ENCODE measurements at regions not wholly inside any gene's neighbourhood (a gene's known extent, or its start where the extent isn't known, plus 50 kb on each side); places are given as distances from the start of the nearest gene placed in this dataset.

GRCh38 chr1:29708796-29709703 is 472.7 kb downstream of the PTPRU start:
- peak overlapping the region; percentile 71 to 95 for H3K27ac ChIP-seq (ENCODE audit: low read depth in 1 of 2, low read length in 2 of 2)

DNA sequence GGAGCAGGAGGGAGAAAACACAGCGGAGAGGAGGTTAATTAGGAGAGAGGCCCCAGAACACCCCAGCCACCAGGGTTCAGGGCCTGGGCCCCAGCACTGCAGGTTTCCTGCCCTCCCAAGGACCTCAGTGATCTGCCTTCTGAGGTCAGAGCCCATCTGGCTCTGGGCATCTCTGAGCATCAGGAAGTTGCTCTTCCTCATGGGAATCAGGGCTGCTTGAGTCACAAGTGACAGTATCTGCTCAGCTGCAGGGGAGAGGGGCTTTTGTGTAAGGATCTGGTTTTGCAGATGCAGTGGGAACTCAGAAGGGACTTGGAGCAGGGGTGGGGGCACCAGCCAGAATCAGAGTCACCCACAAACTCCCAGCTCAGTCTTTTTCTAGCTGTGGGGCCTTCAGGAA is 472.1 kb downstream of the PTPRU start:
- Histone ChIP-seq H3K36me3 (ENCODE audit: control insufficient read depth in 1 of 2, insufficient read depth in 2 of 2, low read length in 1 of 2) (no peaks in the 10 kb centered on the region), H3K9me3 (ENCODE audit: control insufficient read depth, low read length) (no peaks in the 10 kb centered on the region), H3K4me3 (ENCODE audit: low read length in 2 of 2) (no peak overlapping the region), H3K27me3 (ENCODE audit: control insufficient read depth in 1 of 2, insufficient read depth in 2 of 2, low read length in 1 of 2) (no peaks in the 10 kb centered on the region), H3K27ac (ENCODE audit: low read depth in 1 of 2, low read length in 2 of 2) (peak overlapping the region; percentile 32 to 71), H3K4me1 (ENCODE audit: control insufficient read depth in 1 of 2, insufficient read depth in 2 of 2, low read length in 2 of 2) (no peaks in the 10 kb centered on the region)
- no peak for DNase-seq
- 98 to 100% methylated on average over 1 of the region's 1 CpG for WGBS, 2 donors
- no peak for ATAC-seq (ENCODE audit: low FRiP score)
- intact Hi-C loops (cut with DNase I), result loop anchor here (1.0 to 10.0 kb wide), 7 partner anchors 84 to 996 kb away; partner anchors contain the start of genes PTPRU (in 2 of the 2) and MECR (in 1 of the 2)

More at GRCh38 chr1:29708796-29709703, 472.7 kb downstream of the PTPRU start:
- Histone ChIP-seq H3K27me3 (ENCODE audit: control insufficient read depth in 1 of 2, insufficient read depth in 2 of 2, low read length in 1 of 2) (no peaks in the 10 kb centered on the region), H3K4me1 (ENCODE audit: control insufficient read depth in 1 of 2, insufficient read depth in 2 of 2, low read length in 2 of 2) (no peaks in the 10 kb centered on the region), H3K9me3 (ENCODE audit: control insufficient read depth, low read length) (no peaks in the 10 kb centered on the region), H3K36me3 (ENCODE audit: control insufficient read depth in 1 of 2, insufficient read depth in 2 of 2, low read length in 1 of 2) (no peaks in the 10 kb centered on the region), H3K4me3 (ENCODE audit: low read length in 2 of 2) (no peak overlapping the region)
- DNase-seq, result no peak
- ATAC-seq (ENCODE audit: low FRiP score), result peak; percentile 37
- 18 to 22% methylated on average over 13 of the region's 13 CpGs for WGBS, 2 donors
- intact Hi-C loops (cut with DNase I), result loop anchor here (1.0 to 10.0 kb wide), 7 partner anchors 83 to 996 kb away; partner anchors contain the start of genes PTPRU (in 2 of the 2) and MECR (in 1 of the 2)

DNA sequence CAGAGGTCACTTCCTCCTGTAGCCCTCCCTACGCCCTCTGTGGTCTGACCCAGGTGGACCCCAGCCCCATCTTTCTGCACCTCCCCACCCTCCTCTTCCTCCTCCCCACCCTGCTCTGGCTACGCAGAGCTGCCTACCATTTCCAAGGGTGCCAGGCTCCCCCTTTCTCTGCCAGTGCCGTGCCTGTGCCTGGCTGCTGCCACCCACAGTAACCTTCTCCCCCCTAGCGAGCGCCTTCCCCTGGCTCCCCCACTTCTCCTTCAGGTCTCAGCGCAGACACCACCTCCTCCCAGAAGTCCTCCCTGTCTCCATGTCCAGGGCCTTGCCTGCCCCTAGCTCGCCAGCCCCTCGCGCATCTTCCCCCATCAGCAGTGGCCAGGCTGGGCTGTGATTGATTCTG is 471.5 kb downstream of the PTPRU start:
- 92 to 93% methylated on average over 9 of the region's 9 CpGs for WGBS, 2 donors
- no peaks in the 10 kb centered on the region for H3K4me1 ChIP-seq (ENCODE audit: control insufficient read depth in 1 of 2, insufficient read depth in 2 of 2, low read length in 2 of 2)
- no peaks in the 10 kb centered on the region for H3K36me3 ChIP-seq (ENCODE audit: control insufficient read depth in 1 of 2, insufficient read depth in 2 of 2, low read length in 1 of 2)
- DNase-seq (no peak), ATAC-seq (ENCODE audit: low FRiP score) (no peak)
- no peak overlapping the region for H3K4me3 ChIP-seq (ENCODE audit: low read length in 2 of 2)
- H3K27me3 ChIP-seq (ENCODE audit: control insufficient read depth in 1 of 2, insufficient read depth in 2 of 2, low read length in 1 of 2), result no peaks in the 10 kb centered on the region
- H3K9me3 ChIP-seq (ENCODE audit: control insufficient read depth, low read length), result no peaks in the 10 kb centered on the region
- peak overlapping the region in 1 of 2 donors; percentile 32 for H3K27ac ChIP-seq (ENCODE audit: low read depth in 1 of 2, low read length in 2 of 2)
- intact Hi-C loops (cut with DNase I), result loop anchor here (1.0 to 10.0 kb wide), 7 partner anchors 85 to 997 kb away; partner anchors contain the start of genes PTPRU (in 2 of the 2) and MECR (in 1 of the 2)

DNA sequence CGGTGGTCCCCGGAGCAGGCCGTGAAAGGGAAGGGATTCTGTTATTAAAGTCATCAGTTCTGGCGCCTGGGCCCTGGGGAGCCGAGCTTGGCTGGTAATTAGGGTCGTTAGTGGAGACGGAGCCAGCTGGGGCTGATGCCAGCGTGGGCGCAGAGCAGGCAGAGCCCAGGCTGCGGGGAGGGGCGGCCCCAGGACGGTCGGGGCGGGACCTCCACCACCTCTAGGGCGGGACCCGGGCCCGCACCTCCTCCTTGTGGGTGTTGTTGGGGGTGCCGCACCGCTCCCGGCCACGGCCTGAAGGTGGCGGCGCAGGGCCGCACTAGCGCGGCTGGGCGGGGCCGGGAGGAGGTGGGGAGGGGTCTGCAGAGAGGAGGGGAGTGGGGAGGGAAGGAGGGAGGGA is 470.6 kb downstream of the PTPRU start:
- peak; percentile 47 for ATAC-seq (ENCODE audit: low FRiP score)
- DNase-seq, result peak; percentile 74 to 85
- Histone ChIP-seq H3K27ac (ENCODE audit: low read depth in 1 of 2, low read length in 2 of 2) (no peak overlapping the region), H3K4me1 (ENCODE audit: control insufficient read depth in 1 of 2, insufficient read depth in 2 of 2, low read length in 2 of 2) (no peaks in the 10 kb centered on the region), H3K4me3 (ENCODE audit: low read length in 2 of 2) (no peak overlapping the region), H3K27me3 (ENCODE audit: control insufficient read depth in 1 of 2, insufficient read depth in 2 of 2, low read length in 1 of 2) (no peaks in the 10 kb centered on the region), H3K36me3 (ENCODE audit: control insufficient read depth in 1 of 2, insufficient read depth in 2 of 2, low read length in 1 of 2) (no peaks in the 10 kb centered on the region), H3K9me3 (ENCODE audit: control insufficient read depth, low read length) (no peaks in the 10 kb centered on the region)
- intact Hi-C loops (cut with DNase I), result loop anchor here (5.0 to 10.0 kb wide), 4 partner anchors 85 to 998 kb away; partner anchors contain the start of genes MECR (in 1 of the 2) and PTPRU (in 1 of the 2)
- 0 to 2% methylated on average over 28 of the region's 28 CpGs for WGBS, 2 donors

GRCh38 chr1:29704430-29704829 is 468.1 kb downstream of the PTPRU start:
- WGBS, 2 donors, result 55 to 61% methylated on average over 2 of the region's 2 CpGs
- Histone ChIP-seq H3K9me3 (ENCODE audit: control insufficient read depth, low read length) (no peaks in the 10 kb centered on the region), H3K4me3 (ENCODE audit: low read length in 2 of 2) (no peak overlapping the region), H3K27me3 (ENCODE audit: control insufficient read depth in 1 of 2, insufficient read depth in 2 of 2, low read length in 1 of 2) (no peaks in the 10 kb centered on the region), H3K4me1 (ENCODE audit: control insufficient read depth in 1 of 2, insufficient read depth in 2 of 2, low read length in 2 of 2) (no peaks in the 10 kb centered on the region), H3K27ac (ENCODE audit: low read depth in 1 of 2, low read length in 2 of 2) (no peak overlapping the region), H3K36me3 (ENCODE audit: control insufficient read depth in 1 of 2, insufficient read depth in 2 of 2, low read length in 1 of 2) (no peaks in the 10 kb centered on the region)
- DNase-seq (no peak), ATAC-seq (ENCODE audit: low FRiP score) (no peak)
- intact Hi-C loops (cut with DNase I), result loop anchor here (10.0 kb wide), 2 partner anchors 470 to 1000 kb away; partner anchors contain the start of genes MECR (in 1 of the 2) and PTPRU (in 1 of the 2)

DNA sequence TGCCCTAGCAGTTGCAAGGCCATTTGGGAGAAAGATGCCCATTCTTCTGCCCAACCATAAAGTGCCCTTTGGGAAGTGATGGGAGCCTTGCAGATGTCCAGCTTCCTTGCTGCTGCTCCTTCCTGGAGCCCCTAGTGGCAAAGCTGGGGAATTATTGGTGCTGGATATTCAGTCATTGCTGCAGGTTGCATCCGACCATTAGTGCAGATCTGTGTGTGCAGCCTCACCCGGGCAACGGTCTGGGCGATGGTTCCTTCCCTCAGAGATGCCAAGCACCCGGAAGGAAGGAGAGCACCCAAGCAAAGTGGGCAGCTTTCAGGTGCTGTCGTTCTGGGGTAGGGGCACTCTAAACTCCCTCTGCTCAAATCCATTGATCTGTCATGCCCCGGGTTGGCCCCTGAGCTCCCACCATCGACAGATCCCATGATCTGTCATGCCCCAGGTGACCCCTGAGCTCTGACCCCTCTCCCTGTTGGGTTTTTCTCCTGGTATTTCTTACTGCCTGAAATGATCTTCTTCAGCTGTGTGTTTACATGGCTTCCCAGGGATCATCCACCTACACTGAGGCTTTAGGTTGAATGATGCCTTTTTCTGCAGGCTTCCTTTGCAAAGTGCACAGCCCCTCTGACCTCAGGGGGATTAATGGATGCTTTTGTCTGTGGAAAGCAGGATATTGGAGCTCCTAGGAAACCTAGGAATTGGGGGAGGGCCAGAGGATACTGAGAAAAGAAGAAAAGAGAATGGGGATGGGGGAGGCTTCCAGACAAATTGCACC is 467.5 kb downstream of the PTPRU start:
- Histone ChIP-seq H3K9me3 (ENCODE audit: control insufficient read depth, low read length) (no peaks in the 10 kb centered on the region), H3K4me3 (ENCODE audit: low read length in 2 of 2) (no peak overlapping the region), H3K36me3 (ENCODE audit: control insufficient read depth in 1 of 2, insufficient read depth in 2 of 2, low read length in 1 of 2) (no peaks in the 10 kb centered on the region), H3K4me1 (ENCODE audit: control insufficient read depth in 1 of 2, insufficient read depth in 2 of 2, low read length in 2 of 2) (no peaks in the 10 kb centered on the region), H3K27me3 (ENCODE audit: control insufficient read depth in 1 of 2, insufficient read depth in 2 of 2, low read length in 1 of 2) (no peaks in the 10 kb centered on the region), H3K27ac (ENCODE audit: low read depth in 1 of 2, low read length in 2 of 2) (no peak overlapping the region)
- 14 to 18% methylated on average over 8 of the region's 8 CpGs for WGBS, 2 donors
- no peak for DNase-seq
- intact Hi-C loops (cut with DNase I), result loop anchor here (10.0 kb wide), 2 partner anchors 469 to 1001 kb away; partner anchors contain the start of genes MECR (in 1 of the 2) and PTPRU (in 1 of the 2)
- no peak for ATAC-seq (ENCODE audit: low FRiP score)

DNA sequence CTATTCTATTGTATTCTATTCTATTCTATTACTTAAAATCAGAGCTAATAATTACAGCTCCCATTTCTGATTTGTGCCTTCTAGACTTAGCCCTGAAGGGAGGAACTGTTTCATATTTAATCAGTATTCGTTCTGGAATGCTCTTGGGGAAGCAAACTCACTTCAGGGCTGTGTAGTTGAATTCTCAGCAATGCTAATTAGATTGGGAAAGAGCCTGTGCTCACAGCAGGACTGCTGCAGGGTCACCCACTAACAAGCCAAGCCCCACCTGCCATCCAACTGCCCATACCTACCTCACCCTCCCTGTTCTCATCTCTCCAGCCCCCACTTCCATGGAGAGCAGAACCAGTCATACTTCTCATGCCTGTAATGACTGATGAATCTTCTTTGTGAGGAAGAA is 464.2 kb downstream of the PTPRU start:
- no peaks in the 10 kb centered on the region for H3K9me3 ChIP-seq (ENCODE audit: control insufficient read depth, low read length)
- ATAC-seq (ENCODE audit: low FRiP score) (no peak), DNase-seq (no peak)
- intact Hi-C loops (cut with DNase I), result loop anchor here (10.0 kb wide), 2 partner anchors 466 to 1004 kb away; partner anchors contain the start of genes MECR (in 1 of the 2) and PTPRU (in 1 of the 2)
- no peaks in the 10 kb centered on the region for H3K27me3 ChIP-seq (ENCODE audit: control insufficient read depth in 1 of 2, insufficient read depth in 2 of 2, low read length in 1 of 2)
- no peaks in the 10 kb centered on the region for H3K4me1 ChIP-seq (ENCODE audit: control insufficient read depth in 1 of 2, insufficient read depth in 2 of 2, low read length in 2 of 2)
- H3K27ac ChIP-seq (ENCODE audit: low read depth in 1 of 2, low read length in 2 of 2), result no peak overlapping the region
- no peak overlapping the region for H3K4me3 ChIP-seq (ENCODE audit: low read length in 2 of 2)
- H3K36me3 ChIP-seq (ENCODE audit: control insufficient read depth in 1 of 2, insufficient read depth in 2 of 2, low read length in 1 of 2), result no peaks in the 10 kb centered on the region
- WGBS, 2 donors, result 14 to 40% methylated on average over 1 of the region's 1 CpG

DNA sequence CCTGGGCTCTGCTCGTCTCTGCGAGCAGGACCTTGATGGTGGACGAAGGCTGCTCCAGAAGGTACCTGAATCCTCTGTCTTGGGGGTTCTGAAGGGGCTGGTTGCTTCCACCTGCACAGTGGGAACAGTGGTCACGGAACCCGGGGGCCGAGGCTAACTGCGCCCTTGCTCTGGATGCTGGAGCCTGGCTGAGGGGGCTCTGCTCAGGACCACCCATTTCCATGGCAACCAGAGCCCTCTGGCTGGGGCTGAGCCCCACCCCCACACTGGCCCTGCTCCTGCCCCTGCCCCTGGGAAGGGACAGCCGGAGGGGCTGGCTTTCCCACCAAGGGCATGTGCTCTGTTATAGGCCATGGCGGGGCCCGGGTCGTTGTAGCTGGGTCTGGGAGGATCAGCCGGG is 462.3 kb downstream of the PTPRU start:
- 85 to 88% methylated on average over 12 of the region's 12 CpGs for WGBS, 2 donors

More for the DNA sequence above, 462.3 kb downstream of the PTPRU start:
- no peaks in the 10 kb centered on the region for H3K36me3 ChIP-seq (ENCODE audit: control insufficient read depth in 1 of 2, insufficient read depth in 2 of 2, low read length in 1 of 2)
- no peak overlapping the region for H3K27ac ChIP-seq (ENCODE audit: low read depth in 1 of 2, low read length in 2 of 2)
- no peaks in the 10 kb centered on the region for H3K9me3 ChIP-seq (ENCODE audit: control insufficient read depth, low read length)
- H3K4me1 ChIP-seq (ENCODE audit: control insufficient read depth in 1 of 2, insufficient read depth in 2 of 2, low read length in 2 of 2), result no peaks in the 10 kb centered on the region
- DNase-seq (no peak), ATAC-seq (ENCODE audit: low FRiP score) (no peak)
- intact Hi-C loops (cut with DNase I), result no loop called here
- no peaks in the 10 kb centered on the region for H3K27me3 ChIP-seq (ENCODE audit: control insufficient read depth in 1 of 2, insufficient read depth in 2 of 2, low read length in 1 of 2)
- no peak overlapping the region for H3K4me3 ChIP-seq (ENCODE audit: low read length in 2 of 2)

Data from aorta (tissue), 5 donors.